ENCODE measurements at regions not wholly inside any gene's neighbourhood (a gene's known extent, or its start where the extent isn't known, plus 50 kb on each side); places are given as distances from the start of the nearest gene placed in this dataset.

DNA sequence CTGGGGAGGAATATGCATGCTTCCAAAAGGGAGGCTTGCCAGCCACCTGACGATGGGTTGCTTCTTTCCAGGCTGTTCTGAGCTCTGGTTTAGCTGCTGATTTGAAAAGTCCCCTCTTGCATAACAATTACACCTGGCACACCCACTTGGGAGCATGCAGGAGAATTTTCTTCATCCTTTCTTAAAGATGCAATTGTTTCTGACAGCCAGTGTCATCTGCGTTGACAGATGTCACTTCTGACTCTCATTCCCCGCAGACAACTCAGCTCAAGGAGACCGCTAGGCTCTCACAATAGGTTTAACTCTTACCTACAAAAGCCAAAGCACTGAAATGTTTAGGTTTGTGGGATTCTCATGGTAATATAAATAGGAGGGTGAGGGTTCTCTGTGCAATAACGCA, 185.6 kb upstream of the SYNPR start:
- TF ChIP-seq, protein P1, sequence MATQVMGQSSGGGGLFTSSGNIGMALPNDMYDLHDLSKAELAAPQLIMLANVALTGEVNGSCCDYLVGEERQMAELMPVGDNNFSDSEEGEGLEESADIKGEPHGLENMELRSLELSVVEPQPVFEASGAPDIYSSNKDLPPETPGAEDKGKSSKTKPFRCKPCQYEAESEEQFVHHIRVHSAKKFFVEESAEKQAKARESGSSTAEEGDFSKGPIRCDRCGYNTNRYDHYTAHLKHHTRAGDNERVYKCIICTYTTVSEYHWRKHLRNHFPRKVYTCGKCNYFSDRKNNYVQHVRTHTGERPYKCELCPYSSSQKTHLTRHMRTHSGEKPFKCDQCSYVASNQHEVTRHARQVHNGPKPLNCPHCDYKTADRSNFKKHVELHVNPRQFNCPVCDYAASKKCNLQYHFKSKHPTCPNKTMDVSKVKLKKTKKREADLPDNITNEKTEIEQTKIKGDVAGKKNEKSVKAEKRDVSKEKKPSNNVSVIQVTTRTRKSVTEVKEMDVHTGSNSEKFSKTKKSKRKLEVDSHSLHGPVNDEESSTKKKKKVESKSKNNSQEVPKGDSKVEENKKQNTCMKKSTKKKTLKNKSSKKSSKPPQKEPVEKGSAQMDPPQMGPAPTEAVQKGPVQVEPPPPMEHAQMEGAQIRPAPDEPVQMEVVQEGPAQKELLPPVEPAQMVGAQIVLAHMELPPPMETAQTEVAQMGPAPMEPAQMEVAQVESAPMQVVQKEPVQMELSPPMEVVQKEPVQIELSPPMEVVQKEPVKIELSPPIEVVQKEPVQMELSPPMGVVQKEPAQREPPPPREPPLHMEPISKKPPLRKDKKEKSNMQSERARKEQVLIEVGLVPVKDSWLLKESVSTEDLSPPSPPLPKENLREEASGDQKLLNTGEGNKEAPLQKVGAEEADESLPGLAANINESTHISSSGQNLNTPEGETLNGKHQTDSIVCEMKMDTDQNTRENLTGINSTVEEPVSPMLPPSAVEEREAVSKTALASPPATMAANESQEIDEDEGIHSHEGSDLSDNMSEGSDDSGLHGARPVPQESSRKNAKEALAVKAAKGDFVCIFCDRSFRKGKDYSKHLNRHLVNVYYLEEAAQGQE (IDR thresholded peaks at IDR 0.05), result no peak
- TF ChIP-seq, protein P2, sequence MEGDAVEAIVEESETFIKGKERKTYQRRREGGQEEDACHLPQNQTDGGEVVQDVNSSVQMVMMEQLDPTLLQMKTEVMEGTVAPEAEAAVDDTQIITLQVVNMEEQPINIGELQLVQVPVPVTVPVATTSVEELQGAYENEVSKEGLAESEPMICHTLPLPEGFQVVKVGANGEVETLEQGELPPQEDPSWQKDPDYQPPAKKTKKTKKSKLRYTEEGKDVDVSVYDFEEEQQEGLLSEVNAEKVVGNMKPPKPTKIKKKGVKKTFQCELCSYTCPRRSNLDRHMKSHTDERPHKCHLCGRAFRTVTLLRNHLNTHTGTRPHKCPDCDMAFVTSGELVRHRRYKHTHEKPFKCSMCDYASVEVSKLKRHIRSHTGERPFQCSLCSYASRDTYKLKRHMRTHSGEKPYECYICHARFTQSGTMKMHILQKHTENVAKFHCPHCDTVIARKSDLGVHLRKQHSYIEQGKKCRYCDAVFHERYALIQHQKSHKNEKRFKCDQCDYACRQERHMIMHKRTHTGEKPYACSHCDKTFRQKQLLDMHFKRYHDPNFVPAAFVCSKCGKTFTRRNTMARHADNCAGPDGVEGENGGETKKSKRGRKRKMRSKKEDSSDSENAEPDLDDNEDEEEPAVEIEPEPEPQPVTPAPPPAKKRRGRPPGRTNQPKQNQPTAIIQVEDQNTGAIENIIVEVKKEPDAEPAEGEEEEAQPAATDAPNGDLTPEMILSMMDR (IDR thresholded peaks at IDR 0.05; ENCODE audit: low read depth, low read length, missing input control), result no peak
- TF ChIP-seq HNF4A (conservative IDR thresholded peaks at IDR 0.05) (no peak), RAD21 (IDR thresholded peaks at IDR 0.05) (no peak), FOXA2 (IDR thresholded peaks at IDR 0.05) (no peak), GABPA (IDR thresholded peaks at IDR 0.05 in 1 of 2, conservative IDR thresholded peaks at IDR 0.05 in 1 of 2) (no peak), EGR1 (IDR thresholded peaks at IDR 0.05; ENCODE audit: low read depth in 2 of 2) (no peak), RXRA (IDR thresholded peaks at IDR 0.05) (no peak), TAF1 (conservative IDR thresholded peaks at IDR 0.05) (no peak), YY1 (IDR thresholded peaks at IDR 0.05) (no peak)
- TF ChIP-seq, protein P3, sequence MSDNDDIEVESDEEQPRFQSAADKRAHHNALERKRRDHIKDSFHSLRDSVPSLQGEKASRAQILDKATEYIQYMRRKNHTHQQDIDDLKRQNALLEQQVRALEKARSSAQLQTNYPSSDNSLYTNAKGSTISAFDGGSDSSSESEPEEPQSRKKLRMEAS (IDR thresholded peaks at IDR 0.05), result no peak
- TF ChIP-seq, protein P4, sequence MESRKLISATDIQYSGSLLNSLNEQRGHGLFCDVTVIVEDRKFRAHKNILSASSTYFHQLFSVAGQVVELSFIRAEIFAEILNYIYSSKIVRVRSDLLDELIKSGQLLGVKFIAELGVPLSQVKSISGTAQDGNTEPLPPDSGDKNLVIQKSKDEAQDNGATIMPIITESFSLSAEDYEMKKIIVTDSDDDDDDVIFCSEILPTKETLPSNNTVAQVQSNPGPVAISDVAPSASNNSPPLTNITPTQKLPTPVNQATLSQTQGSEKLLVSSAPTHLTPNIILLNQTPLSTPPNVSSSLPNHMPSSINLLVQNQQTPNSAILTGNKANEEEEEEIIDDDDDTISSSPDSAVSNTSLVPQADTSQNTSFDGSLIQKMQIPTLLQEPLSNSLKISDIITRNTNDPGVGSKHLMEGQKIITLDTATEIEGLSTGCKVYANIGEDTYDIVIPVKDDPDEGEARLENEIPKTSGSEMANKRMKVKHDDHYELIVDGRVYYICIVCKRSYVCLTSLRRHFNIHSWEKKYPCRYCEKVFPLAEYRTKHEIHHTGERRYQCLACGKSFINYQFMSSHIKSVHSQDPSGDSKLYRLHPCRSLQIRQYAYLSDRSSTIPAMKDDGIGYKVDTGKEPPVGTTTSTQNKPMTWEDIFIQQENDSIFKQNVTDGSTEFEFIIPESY (IDR thresholded peaks at IDR 0.05), result no peak

Data from liver (tissue), 3 donors.